MCF 10A (cell line): ENCODE measurements at regions not wholly inside any gene's neighbourhood (a gene's known extent, or its start where the extent isn't known, plus 50 kb on each side); places are given as distances from the start of the nearest gene placed in this dataset.

Source experiments
- BruUV-seq: library from RNA; stranded (reverse); fragments of 400-500 nt; replicated peaks from 2 replicates; lab custom pipeline; 2021; lab: Mats Ljungman, UMichigan
- CTCF ChIA-PET: fragments of 300-600 bp; sonication (Branson Sonifier 250); formaldehyde crosslinking; extraction: SDS; loops from one replicate; lab custom pipeline; 2021; ENCODE audit warnings: antibody characterized with exemption, inconsistent platforms; lab: Yijun Ruan, JAX
- POLR2A ChIA-PET: fragments of 300-600, 350-650 bp; sonication (Branson Sonifier 250); formaldehyde crosslinking; extraction: SDS; loops from one replicate; lab custom pipeline; 2020; ENCODE audit warnings: antibody characterized with exemption, inconsistent platforms; lab: Yijun Ruan, JAX
- DNase-seq: peaks from one replicate; pipeline ENCODE4 v3.0.0-alpha.2; 2018; ENCODE audit not compliant: unreplicated experiment
- H3K27ac Mint-ChIP-seq: one replicate; pipeline ENCODE4 v1.8.0; 2022; ENCODE audit warnings: mild to moderate bottlenecking, low read depth, mixed read lengths; ENCODE audit not compliant: unreplicated experiment
- H3K27me3 Mint-ChIP-seq: one replicate; pipeline ENCODE4 v1.8.0; 2022; ENCODE audit warnings: mixed read lengths; ENCODE audit not compliant: insufficient read depth, unreplicated experiment
- H3K36me3 Mint-ChIP-seq: one replicate; pipeline ENCODE4 v1.8.0; 2022; ENCODE audit warnings: mild to moderate bottlenecking, moderate library complexity, mixed read lengths; ENCODE audit not compliant: insufficient read depth, unreplicated experiment
- H3K4me1 Mint-ChIP-seq: one replicate; pipeline ENCODE4 v1.8.0; 2022; ENCODE audit warnings: mixed read lengths; ENCODE audit not compliant: insufficient read depth, unreplicated experiment
- H3K4me3 Mint-ChIP-seq: one replicate; pipeline ENCODE4 v1.8.0; 2022; ENCODE audit warnings: mild to moderate bottlenecking, moderate library complexity, mixed read lengths; ENCODE audit not compliant: unreplicated experiment
- H3K9me3 Mint-ChIP-seq: one replicate; pipeline ENCODE4 v1.8.0; 2022; ENCODE audit warnings: mixed read lengths; ENCODE audit not compliant: unreplicated experiment
- intact Hi-C: fragments of 100-400 bp; cut with micrococcal nuclease; formaldehyde crosslinking; loops from 2 replicates; pipeline ENCODE4 v1.14.1; 2022
- TF ChIP-seq, protein P1 (sequence below): fragments of 200-600 bp; IDR thresholded peaks from one replicate; pipeline ENCODE4 v1.8.0; 2022; ENCODE audit warnings: antibody characterized with exemption, mild to moderate bottlenecking; ENCODE audit not compliant: unreplicated experiment

DNA sequence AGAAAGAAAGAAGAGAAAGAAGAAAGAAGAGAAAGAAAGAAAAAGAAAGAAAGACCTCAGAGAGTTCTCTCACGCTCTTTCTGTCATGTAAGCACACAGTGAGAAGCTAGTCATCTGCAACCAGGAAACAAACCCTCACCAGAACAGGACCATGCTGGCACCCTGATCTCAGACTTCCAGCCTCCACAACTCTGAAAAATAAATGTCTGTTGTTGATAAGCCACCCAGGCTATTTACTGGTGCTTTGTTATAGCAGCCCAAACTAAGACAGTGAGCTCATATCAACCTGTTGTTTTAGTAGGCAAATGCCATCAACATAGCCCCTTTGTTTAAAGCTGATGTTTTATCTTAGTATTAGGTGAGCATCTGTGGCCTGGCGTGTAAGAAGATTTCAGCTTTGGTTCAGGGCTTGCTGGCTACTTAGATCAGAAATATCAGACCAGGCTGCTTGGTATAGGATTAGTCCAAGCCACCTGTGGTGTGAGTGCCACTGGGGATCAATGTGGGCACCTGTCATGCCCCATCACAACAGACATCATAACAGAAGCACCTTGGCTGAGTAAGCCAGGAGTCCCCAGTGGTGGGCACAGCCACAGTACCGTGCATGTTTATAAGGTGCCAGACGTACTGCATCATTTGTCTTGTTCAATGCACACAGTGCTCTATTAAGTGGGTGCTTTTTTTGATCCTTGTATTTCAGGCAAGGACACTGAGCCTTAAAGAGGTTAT lies 94.4 kb downstream of the LBH start:
- BruUV-seq = no TSS peak
- H3K27ac Mint-ChIP-seq = no peak overlapping the region
- no peaks in the 10 kb centered on the region for H3K9me3 Mint-ChIP-seq
- H3K36me3 Mint-ChIP-seq = no peaks in the 10 kb centered on the region
- intact Hi-C loops = no loop called here
- H3K4me1 Mint-ChIP-seq = no peaks in the 10 kb centered on the region
- DNase-seq = no peak
- H3K4me3 Mint-ChIP-seq = no peak overlapping the region
- POLR2A ChIA-PET = no interaction called here
- CTCF ChIA-PET = no interaction called here
- TF ChIP-seq, protein P1, sequence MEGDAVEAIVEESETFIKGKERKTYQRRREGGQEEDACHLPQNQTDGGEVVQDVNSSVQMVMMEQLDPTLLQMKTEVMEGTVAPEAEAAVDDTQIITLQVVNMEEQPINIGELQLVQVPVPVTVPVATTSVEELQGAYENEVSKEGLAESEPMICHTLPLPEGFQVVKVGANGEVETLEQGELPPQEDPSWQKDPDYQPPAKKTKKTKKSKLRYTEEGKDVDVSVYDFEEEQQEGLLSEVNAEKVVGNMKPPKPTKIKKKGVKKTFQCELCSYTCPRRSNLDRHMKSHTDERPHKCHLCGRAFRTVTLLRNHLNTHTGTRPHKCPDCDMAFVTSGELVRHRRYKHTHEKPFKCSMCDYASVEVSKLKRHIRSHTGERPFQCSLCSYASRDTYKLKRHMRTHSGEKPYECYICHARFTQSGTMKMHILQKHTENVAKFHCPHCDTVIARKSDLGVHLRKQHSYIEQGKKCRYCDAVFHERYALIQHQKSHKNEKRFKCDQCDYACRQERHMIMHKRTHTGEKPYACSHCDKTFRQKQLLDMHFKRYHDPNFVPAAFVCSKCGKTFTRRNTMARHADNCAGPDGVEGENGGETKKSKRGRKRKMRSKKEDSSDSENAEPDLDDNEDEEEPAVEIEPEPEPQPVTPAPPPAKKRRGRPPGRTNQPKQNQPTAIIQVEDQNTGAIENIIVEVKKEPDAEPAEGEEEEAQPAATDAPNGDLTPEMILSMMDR = no peak
- no peaks in the 10 kb centered on the region for H3K27me3 Mint-ChIP-seq

DNA sequence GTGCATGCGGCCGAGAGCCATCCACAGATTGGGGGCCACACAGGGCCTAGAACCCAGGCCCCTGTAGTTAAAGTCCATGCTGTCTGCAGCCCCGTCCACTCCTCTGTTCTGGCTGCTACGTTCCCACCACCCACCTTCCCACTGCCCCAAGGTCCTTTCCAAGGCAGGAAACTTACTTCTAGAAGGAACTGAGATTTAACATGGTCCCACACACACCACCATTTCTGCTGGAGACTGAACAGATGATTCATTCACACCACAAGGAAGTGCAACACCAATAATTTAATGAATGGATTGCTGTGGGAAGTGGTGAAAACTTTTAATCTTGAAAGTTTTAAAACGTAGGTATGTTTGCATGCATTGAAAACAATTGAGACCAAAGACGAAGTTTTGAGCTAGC lies 95.2 kb downstream of the LBH start:
- TF ChIP-seq, protein P1 = no peak
- CTCF ChIA-PET = no interaction called here
- Mint-ChIP-seq H3K4me1 (no peaks in the 10 kb centered on the region), H3K36me3 (no peaks in the 10 kb centered on the region), H3K27ac (no peak overlapping the region), H3K4me3 (no peak overlapping the region), H3K9me3 (peaks cover 3% of the 10 kb centered on the region), H3K27me3 (no peaks in the 10 kb centered on the region)
- POLR2A ChIA-PET = no interaction called here
- DNase-seq = no peak
- BruUV-seq = no TSS peak
- intact Hi-C loops = no loop called here

DNA sequence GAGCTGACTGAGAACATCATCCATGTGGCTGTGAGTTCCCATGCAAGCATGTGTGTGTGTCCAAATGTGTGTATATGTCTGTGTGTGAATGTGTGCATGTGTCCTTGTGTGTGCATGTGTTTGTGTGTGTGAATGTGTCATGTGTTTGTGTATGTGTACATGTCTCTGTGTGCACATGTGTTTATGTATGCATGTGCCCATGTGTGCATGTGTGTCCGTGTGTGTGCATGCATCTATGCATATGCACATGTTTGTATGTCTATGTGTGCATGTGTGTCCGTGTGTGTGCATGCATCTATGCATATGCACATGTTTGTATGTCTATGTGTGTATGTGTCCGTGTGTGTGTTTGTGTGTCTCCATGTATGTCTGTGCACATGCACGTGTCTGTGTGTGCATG lies 99.7 kb downstream of the LBH start:
- Mint-ChIP-seq H3K27ac (no peak overlapping the region), H3K27me3 (no peaks in the 10 kb centered on the region), H3K9me3 (peaks cover 10% of the 10 kb centered on the region), H3K4me1 (no peaks in the 10 kb centered on the region), H3K4me3 (no peak overlapping the region), H3K36me3 (no peaks in the 10 kb centered on the region)
- no TSS peak for BruUV-seq
- intact Hi-C loops = no loop called here
- DNase-seq = no peak
- CTCF ChIA-PET = no interaction called here
- POLR2A ChIA-PET = no interaction called here
- TF ChIP-seq, protein P1 = no peak

DNA sequence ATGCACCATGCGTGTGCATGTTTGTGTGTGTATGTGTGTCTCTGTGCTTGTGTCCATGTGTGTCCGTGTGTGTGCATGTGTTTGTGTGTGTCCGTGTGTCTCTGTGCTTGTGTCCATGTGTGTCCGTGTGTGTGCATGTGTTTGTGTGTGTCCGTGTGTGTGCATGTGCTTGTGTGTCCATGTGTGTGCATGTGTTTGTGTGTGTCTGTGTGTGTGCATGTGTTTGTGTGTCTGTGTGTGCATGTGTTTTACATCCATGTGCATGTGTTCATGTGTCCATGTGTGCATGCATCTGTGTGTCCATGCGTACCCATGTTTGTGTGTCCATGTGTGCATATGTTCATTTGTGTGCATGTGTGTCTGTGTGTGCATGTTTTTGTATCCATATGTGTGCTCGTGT lies 100.5 kb downstream of the LBH start:
- no peak for DNase-seq
- H3K36me3 Mint-ChIP-seq = no peaks in the 10 kb centered on the region
- H3K9me3 Mint-ChIP-seq = peaks cover 10% of the 10 kb centered on the region
- POLR2A ChIA-PET = no interaction called here
- CTCF ChIA-PET = no interaction called here
- no peaks in the 10 kb centered on the region for H3K27me3 Mint-ChIP-seq
- no TSS peak for BruUV-seq
- H3K4me3 Mint-ChIP-seq = no peak overlapping the region
- intact Hi-C loops = no loop called here
- no peak overlapping the region for H3K27ac Mint-ChIP-seq
- TF ChIP-seq, protein P1 = no peak
- no peaks in the 10 kb centered on the region for H3K4me1 Mint-ChIP-seq
